WTC11 (cell line): ENCODE measurements at regions not wholly inside any gene's neighbourhood (a gene's known extent, or its start where the extent isn't known, plus 50 kb on each side); places are given as distances from the start of the nearest gene placed in this dataset.

ENCODE experiments used
- ATAC-seq: fragments of 200-7000 bp; cut with Tn5 transposase; 2 replicates; pipeline ENCODE4 v1.10.0; 2021; ENCODE audit warnings: mild to moderate bottlenecking, moderate library complexity
- CTCF ChIA-PET: fragments of 300-600 bp; sonication (Branson Sonifier 250); formaldehyde crosslinking; loops from one replicate; lab custom pipeline; 2021; ENCODE audit warnings: antibody characterized with exemption; lab: Charles Lee
- POLR2A ChIA-PET: fragments of 350-600 bp; sonication (Branson Sonifier 250); formaldehyde crosslinking; loops from one replicate; lab custom pipeline; 2021; ENCODE audit warnings: antibody characterized with exemption; lab: Charles Lee
- DNase-seq: peaks from one replicate; pipeline ENCODE4 v3.0.0; 2021; ENCODE audit warnings: low spot score
- H3K27ac Mint-ChIP-seq: 2 replicates; pipeline ENCODE4 v1.8.0; 2021; ENCODE audit warnings: mixed read lengths
- H3K27me3 Mint-ChIP-seq: 2 replicates; pipeline ENCODE4 v1.8.0; 2021; ENCODE audit warnings: low read depth, mild to moderate bottlenecking, moderate library complexity, mixed read lengths
- H3K36me3 Mint-ChIP-seq: 2 replicates; pipeline ENCODE4 v1.8.0; 2021; ENCODE audit warnings: mixed read lengths
- H3K4me1 Mint-ChIP-seq: 2 replicates; pipeline ENCODE4 v1.8.0; 2022; ENCODE audit warnings: mixed read lengths
- H3K4me3 Mint-ChIP-seq: 2 replicates; pipeline ENCODE4 v1.8.0; 2021; ENCODE audit warnings: mild to moderate bottlenecking, moderate library complexity, mixed read lengths
- H3K9me3 Mint-ChIP-seq: 2 replicates; pipeline ENCODE4 v1.8.0; 2021; ENCODE audit warnings: mixed read lengths
- CREB1 ChIP-seq: sonication (generic); formaldehyde crosslinking; IDR thresholded peaks from 2 replicates; pipeline ENCODE4 v1.8.0; 2023; ENCODE audit warnings: mild to moderate bottlenecking, missing genetic modification reagents
- CTCF ChIP-seq: fragments of 200-600 bp; IDR thresholded peaks from 2 replicates; pipeline ENCODE4 v1.8.0; 2022; ENCODE audit warnings: antibody characterized with exemption
- EMX1 ChIP-seq: fragments of 250-450 bp; sonication (Bioruptor Pico); IDR thresholded peaks from 2 replicates; pipeline ENCODE4 v1.8.0; 2021; ENCODE audit warnings: mild to moderate bottlenecking
- ERG ChIP-seq: fragments of 250-450 bp; sonication (Bioruptor Pico); IDR thresholded peaks from 2 replicates; pipeline ENCODE4 v1.8.0; 2021; ENCODE audit warnings: mild to moderate bottlenecking
- FOXP1 ChIP-seq: sonication (generic); formaldehyde crosslinking; IDR thresholded peaks from 2 replicates; pipeline ENCODE4 v1.8.0; 2022; ENCODE audit warnings: missing genetic modification reagents, mild to moderate bottlenecking, moderate library complexity, borderline replicate concordance
- IRF2 ChIP-seq: sonication (generic); formaldehyde crosslinking; IDR thresholded peaks from 2 replicates; pipeline ENCODE4 v1.8.0; 2022; ENCODE audit warnings: low read depth, missing genetic modification reagents, borderline replicate concordance
- MXD4 ChIP-seq: fragments of 250-450 bp; sonication (Bioruptor Pico); IDR thresholded peaks from 2 replicates; pipeline ENCODE4 v1.8.0; 2021; ENCODE audit warnings: mild to moderate bottlenecking, moderate library complexity, borderline replicate concordance
- NR3C1 ChIP-seq: sonication (generic); formaldehyde crosslinking; conservative IDR thresholded peaks from 2 replicates; pipeline ENCODE4 v1.8.1; 2023; ENCODE audit warnings: low read depth, mild to moderate bottlenecking, missing genetic modification reagents
- PREB ChIP-seq: sonication (generic); formaldehyde crosslinking; IDR thresholded peaks from 2 replicates; pipeline ENCODE4 v1.8.1; 2022; ENCODE audit warnings: mild to moderate bottlenecking, missing genetic modification reagents, moderate library complexity, borderline replicate concordance
- RORB ChIP-seq: fragments of 250-450 bp; sonication (Bioruptor Pico); IDR thresholded peaks from 2 replicates; pipeline ENCODE4 v1.9.0; 2021; ENCODE audit warnings: mild to moderate bottlenecking
- SMAD3 ChIP-seq: sonication (generic); formaldehyde crosslinking; IDR thresholded peaks from 2 replicates; pipeline ENCODE4 v1.8.0; 2022; ENCODE audit warnings: missing genetic modification reagents, mild to moderate bottlenecking, borderline replicate concordance
- TCF7 ChIP-seq: sonication (generic); formaldehyde crosslinking; IDR thresholded peaks from 2 replicates; pipeline ENCODE4 v1.8.0; 2022; ENCODE audit warnings: mild to moderate bottlenecking, low read depth, missing genetic modification reagents, moderate library complexity
- ZBTB21 ChIP-seq: sonication (generic); formaldehyde crosslinking; IDR thresholded peaks from 2 replicates; pipeline ENCODE4 v1.8.1; 2023; ENCODE audit warnings: mild to moderate bottlenecking, missing genetic modification reagents, borderline replicate concordance
- ZNF138 ChIP-seq: sonication (generic); formaldehyde crosslinking; conservative IDR thresholded peaks from 2 replicates; pipeline ENCODE4 v1.8.1; 2022; ENCODE audit warnings: mild to moderate bottlenecking, moderate library complexity, missing genetic modification reagents
- ZNF281 ChIP-seq: sonication (generic); formaldehyde crosslinking; IDR thresholded peaks from 2 replicates; pipeline ENCODE4 v1.8.0; 2023; ENCODE audit warnings: mild to moderate bottlenecking, missing genetic modification reagents
- ZNF512 ChIP-seq: sonication (generic); formaldehyde crosslinking; IDR thresholded peaks from 2 replicates; pipeline ENCODE4 v1.8.1; 2022; ENCODE audit warnings: missing genetic modification reagents, borderline replicate concordance
- ZNF671 ChIP-seq: fragments of 250-450 bp; sonication (Bioruptor Pico); IDR thresholded peaks from 2 replicates; pipeline ENCODE4 v1.8.0; 2021; ENCODE audit warnings: mild to moderate bottlenecking
- TF ChIP-seq, protein P1 (sequence below): sonication (generic); formaldehyde crosslinking; IDR thresholded peaks from 2 replicates; pipeline ENCODE4 v1.8.0; 2022; ENCODE audit warnings: mild to moderate bottlenecking, missing genetic modification reagents
- TF ChIP-seq, protein P2 (sequence below): sonication (generic); formaldehyde crosslinking; IDR thresholded peaks from 2 replicates; pipeline ENCODE4 v1.8.1; 2022; ENCODE audit warnings: mild to moderate bottlenecking, moderate library complexity, missing genetic modification reagents

DNA sequence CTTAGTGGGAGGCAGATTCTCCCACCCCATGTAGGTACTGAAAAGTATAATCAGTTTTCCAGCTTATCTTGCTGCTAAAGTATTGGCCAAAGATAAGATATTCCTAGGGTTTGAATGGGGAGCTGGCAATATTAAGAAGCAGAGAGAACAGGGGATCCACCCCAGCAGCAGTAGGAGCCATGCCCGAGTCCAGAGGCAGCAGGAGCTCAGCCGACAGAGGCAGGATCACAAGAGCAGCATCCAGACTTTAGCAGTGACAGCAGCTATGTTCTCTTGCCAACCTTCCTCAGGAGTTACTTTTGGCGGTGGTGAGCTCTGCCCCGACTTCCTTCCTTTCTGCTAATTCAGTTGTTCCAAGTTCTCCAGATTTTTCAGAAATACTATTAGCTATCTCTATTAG, 224.5 kb downstream of the GADD45G start:
- no peak for DNase-seq
- H3K9me3 Mint-ChIP-seq, result peaks cover 14% of the 10 kb centered on the region
- no peak overlapping the region for H3K4me3 Mint-ChIP-seq
- no peaks in the 10 kb centered on the region for H3K4me1 Mint-ChIP-seq
- ATAC-seq, result no peak
- H3K27ac Mint-ChIP-seq, result no peak overlapping the region
- no peaks in the 10 kb centered on the region for H3K27me3 Mint-ChIP-seq
- no peaks in the 10 kb centered on the region for H3K36me3 Mint-ChIP-seq
- TF ChIP-seq ZNF138 (CRISPR knock-in tag) (no peak), NR3C1 (no peak), EMX1 (CRISPR knock-in tag) (no peak), FOXP1 (CRISPR knock-in tag) (no peak), PREB (no peak), ERG (CRISPR knock-in tag) (no peak), ZBTB21 (CRISPR knock-in tag) (no peak), ZNF671 (CRISPR knock-in tag) (no peak), IRF2 (CRISPR knock-in tag) (no peak), RORB (CRISPR knock-in tag) (no peak), CTCF (no peak), MXD4 (no peak), CREB1 (CRISPR knock-in tag) (no peak), TCF7 (no peak), SMAD3 (CRISPR knock-in tag) (no peak), ZNF281 (CRISPR knock-in tag) (no peak), ZNF512 (CRISPR knock-in tag) (no peak)
- TF ChIP-seq, protein P1, sequence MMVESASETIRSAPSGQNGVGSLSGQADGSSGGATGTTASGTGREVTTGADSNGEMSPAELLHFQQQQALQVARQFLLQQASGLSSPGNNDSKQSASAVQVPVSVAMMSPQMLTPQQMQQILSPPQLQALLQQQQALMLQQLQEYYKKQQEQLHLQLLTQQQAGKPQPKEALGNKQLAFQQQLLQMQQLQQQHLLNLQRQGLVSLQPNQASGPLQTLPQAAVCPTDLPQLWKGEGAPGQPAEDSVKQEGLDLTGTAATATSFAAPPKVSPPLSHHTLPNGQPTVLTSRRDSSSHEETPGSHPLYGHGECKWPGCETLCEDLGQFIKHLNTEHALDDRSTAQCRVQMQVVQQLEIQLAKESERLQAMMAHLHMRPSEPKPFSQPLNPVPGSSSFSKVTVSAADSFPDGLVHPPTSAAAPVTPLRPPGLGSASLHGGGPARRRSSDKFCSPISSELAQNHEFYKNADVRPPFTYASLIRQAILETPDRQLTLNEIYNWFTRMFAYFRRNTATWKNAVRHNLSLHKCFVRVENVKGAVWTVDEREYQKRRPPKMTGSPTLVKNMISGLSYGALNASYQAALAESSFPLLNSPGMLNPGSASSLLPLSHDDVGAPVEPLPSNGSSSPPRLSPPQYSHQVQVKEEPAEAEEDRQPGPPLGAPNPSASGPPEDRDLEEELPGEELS (CRISPR knock-in tag), result no peak
- TF ChIP-seq, protein P2, sequence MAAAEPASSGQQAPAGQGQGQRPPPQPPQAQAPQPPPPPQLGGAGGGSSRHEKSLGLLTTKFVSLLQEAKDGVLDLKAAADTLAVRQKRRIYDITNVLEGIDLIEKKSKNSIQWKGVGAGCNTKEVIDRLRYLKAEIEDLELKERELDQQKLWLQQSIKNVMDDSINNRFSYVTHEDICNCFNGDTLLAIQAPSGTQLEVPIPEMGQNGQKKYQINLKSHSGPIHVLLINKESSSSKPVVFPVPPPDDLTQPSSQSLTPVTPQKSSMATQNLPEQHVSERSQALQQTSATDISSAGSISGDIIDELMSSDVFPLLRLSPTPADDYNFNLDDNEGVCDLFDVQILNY (CRISPR knock-in tag), result no peak
- ChIA-PET POLR2A (no interaction called here), CTCF (interaction anchor here (1.1 kb wide), 1 partner anchor 226 kb away, joined by 3 read pairs; no protein-coding TSS in a partner anchor)
